GM12872 (cell line): ENCODE measurements at regions not wholly inside any gene's neighbourhood (a gene's known extent, or its start where the extent isn't known, plus 50 kb on each side); places are given as distances from the start of the nearest gene placed in this dataset.

Experiments used
- TF ChIP-seq, protein P1 (sequence below): IDR thresholded peaks from 3 replicates; pipeline ENCODE4 v1.5.1; 2011; ENCODE audit warnings: low read depth, mild to moderate bottlenecking, low read length, moderate library complexity; ENCODE audit not compliant: insufficient read depth

DNA sequence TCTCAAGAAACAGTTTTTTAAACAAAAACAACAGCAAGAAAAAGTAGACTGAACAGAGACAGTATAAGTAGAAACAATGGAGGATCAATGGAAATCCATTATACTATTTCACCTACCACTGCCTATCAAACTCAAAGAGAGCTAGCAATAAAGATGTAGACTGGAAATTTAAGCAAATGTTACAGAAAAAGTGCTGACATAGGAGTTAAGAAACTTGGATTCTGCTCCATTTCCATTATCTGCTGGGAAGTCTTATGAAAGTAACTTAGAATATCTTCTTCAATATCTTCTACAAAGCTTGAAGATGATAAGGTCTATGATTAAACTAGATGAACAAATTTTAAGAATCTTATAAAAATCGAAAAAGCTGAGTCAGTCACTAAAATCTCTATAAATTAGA, 1469.8 kb upstream of the C9orf72 start:
- TF ChIP-seq, protein P1, sequence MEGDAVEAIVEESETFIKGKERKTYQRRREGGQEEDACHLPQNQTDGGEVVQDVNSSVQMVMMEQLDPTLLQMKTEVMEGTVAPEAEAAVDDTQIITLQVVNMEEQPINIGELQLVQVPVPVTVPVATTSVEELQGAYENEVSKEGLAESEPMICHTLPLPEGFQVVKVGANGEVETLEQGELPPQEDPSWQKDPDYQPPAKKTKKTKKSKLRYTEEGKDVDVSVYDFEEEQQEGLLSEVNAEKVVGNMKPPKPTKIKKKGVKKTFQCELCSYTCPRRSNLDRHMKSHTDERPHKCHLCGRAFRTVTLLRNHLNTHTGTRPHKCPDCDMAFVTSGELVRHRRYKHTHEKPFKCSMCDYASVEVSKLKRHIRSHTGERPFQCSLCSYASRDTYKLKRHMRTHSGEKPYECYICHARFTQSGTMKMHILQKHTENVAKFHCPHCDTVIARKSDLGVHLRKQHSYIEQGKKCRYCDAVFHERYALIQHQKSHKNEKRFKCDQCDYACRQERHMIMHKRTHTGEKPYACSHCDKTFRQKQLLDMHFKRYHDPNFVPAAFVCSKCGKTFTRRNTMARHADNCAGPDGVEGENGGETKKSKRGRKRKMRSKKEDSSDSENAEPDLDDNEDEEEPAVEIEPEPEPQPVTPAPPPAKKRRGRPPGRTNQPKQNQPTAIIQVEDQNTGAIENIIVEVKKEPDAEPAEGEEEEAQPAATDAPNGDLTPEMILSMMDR = no peak

- TF ChIP-seq, protein P1 = no peak
These were observed 1471.7 kb upstream of the C9orf72 start for GRCh38 chr9:29044959-29045358.

DNA sequence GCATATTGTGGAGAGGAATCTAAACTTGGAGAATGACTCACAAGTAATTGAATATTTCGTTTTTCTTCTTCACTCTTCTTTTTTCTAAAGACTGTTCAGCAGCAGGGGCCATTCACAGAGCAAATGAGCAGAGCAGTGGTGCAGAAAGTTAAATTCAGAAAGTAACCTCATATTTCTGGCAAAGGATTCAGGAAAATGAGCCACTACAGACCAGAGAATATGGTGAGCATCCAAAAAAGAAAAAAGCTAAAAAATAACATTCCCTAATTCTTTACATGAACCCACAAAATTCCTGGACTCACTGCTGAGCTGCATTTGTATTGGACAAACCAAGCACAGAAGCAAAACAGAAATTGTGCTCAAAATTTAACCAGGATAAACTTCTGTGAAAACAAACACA, 1486.8 kb upstream of the C9orf72 start:
- TF ChIP-seq, protein P1 = no peak

DNA sequence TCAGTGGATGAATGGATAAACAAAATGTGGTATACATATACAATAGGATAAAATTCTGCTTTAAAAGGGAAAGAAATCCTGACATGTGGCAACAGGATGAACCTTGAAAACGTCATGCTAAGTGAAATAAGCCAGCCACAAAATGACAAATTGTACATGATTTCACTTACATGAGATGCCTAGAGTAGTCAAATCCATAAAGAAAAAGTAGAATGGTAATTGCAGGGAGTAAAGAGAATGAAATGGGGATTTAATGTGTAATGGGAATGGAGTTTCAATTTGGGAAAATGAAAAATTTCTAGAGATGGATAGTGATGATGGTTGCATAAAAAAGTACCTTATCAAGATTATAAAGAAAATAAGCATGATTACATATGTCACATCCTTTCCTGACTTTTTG, 1489.2 kb upstream of the C9orf72 start:
- TF ChIP-seq, protein P1 = no peak

DNA sequence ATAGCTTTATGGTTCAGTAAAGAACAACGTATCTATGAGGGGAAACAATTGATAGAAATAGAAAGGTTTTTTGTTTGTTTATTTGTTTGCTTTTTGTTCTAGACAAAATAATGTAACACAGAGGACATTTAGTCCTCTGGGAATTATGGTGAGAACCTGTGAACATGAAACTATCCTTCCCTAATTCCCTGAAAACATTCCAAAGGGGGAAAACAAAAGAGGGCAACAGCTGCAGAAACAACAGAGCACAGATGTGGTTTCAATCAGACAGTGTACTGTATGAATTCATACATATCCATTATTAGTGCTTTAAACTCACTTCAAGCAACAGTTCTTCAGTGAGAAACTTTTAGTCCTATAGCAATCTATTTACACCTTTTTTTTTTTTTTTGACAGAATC, 1489.8 kb upstream of the C9orf72 start:
- TF ChIP-seq, protein P1 = no peak

- TF ChIP-seq, protein P1 = no peak
These were observed 1492.9 kb upstream of the C9orf72 start for GRCh38 chr9:29066141-29066640.

DNA sequence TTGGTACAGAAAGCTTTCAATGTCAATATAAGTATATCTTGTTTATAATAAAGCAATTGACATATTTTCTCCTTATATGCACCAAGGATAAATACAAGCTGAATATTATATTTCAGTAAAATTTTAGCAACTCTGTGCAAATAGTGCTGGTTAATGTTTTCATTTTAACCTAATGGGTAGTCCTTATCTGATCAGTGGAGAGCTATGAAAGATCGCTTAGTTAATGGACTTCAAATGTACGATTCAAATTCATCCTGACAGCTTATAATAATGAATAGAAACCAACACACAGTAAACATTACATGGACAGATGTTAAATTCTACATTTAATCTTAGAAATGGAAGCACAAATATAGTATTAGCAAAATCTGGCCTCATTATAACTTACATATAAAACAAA, 1495.2 kb upstream of the C9orf72 start:
- TF ChIP-seq, protein P1 = no peak

DNA sequence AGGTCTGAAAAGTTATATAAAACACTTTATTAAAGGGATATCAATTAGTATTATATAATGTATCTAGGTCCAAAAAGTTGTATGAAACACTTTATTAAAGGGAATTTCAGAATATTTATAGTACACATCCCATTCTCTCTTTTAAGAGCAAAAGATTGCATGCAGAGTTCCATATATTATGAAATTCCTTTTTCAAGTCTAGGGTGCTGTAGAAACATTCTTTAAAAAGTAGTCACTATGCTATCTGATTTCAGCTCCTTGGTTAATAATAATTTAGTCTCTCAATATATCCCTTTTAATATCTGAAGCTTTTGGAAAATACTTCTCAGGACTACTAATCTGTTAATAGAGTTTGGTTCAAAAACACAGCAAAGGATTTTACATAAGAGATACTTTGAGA, 1496.1 kb upstream of the C9orf72 start:
- TF ChIP-seq, protein P1 = no peak
